Suprapubic skin (tissue), 4 donors: ENCODE measurements at regions not wholly inside any gene's neighbourhood (a gene's known extent, or its start where the extent isn't known, plus 50 kb on each side); places are given as distances from the start of the nearest gene placed in this dataset.

Experiments
- CTCF ChIP-seq, 2 donors: fragments of 200-600 bp in 1 of 2; fragments of 450-650 bp in 1 of 2; sonication (generic) in 1 of 2; IDR thresholded peaks; one replicate each; pipeline ENCODE4 v1.5.1; 2016 to 2019; ENCODE audit warnings: antibody characterized with exemption in 2 of 2, mild to moderate bottlenecking in 1 of 2, moderate library complexity in 1 of 2
- EP300 ChIP-seq: sonication (generic); formaldehyde crosslinking; IDR thresholded peaks from one replicate; pipeline ENCODE4 v1.6.1; 2017; ENCODE audit warnings: antibody characterized with exemption
- POLR2A ChIP-seq, 2 donors: fragments of 450-650 bp; IDR thresholded peaks; one replicate each; pipeline ENCODE4 v1.6.1; 2017; ENCODE audit warnings: antibody characterized with exemption in 2 of 2, mild to moderate bottlenecking in 2 of 2, moderate library complexity in 2 of 2
- POLR2AphosphoS5 ChIP-seq, 3 donors: sonication (generic); formaldehyde crosslinking; IDR thresholded peaks; one replicate each; pipeline ENCODE4 v1.6.1; 2017; ENCODE audit warnings: antibody characterized with exemption in 3 of 3

DNA sequence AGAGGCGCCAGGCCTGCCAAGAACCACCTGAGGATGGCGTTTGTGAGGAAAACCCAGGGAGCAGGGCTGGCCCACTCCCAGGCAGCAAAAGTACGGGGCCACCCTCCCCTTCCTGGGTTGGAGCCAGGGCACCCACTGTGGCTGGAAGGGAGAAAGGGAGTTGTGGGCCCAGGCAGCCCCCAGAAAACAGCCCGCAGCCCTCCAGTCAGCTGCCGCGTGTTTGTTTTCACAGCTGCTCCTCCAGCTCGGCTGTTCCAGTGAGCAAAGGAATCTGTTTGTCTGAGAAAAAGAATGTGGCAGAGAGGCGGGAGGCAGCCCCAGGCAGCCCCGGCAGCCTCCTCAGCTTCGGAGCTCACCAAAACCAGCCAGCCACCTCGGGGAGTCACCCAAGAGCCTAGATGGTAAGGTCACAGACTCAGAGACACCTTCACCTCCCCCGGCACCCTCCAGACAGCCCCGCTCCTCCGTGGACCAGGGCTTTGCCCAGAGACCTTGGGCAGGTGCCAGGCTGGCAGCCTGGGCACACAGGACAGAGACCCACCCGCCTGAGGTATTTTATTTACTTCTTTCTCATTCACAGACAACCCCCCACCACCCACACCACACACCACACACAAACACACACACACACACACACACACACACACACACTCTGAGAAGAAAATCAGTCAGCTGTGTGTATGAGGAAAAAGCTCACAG is 338.1 kb downstream of the BCOR start:
- TF ChIP-seq EP300 (no peak), CTCF (IDR thresholded peaks at IDR 0.05) (no peak), POLR2AphosphoS5 (IDR thresholded peaks at IDR 0.05) (no peak), POLR2A (IDR thresholded peaks at IDR 0.05) (no peak)
